NT2/D1 (cell line): ENCODE measurements at regions not wholly inside any gene's neighbourhood (a gene's known extent, or its start where the extent isn't known, plus 50 kb on each side); places are given as distances from the start of the nearest gene placed in this dataset.

ENCODE experiments used
- SUZ12 ChIP-seq: IDR thresholded peaks from 2 replicates; pipeline ENCODE4 v1.6.1; 2011; ENCODE audit not compliant: insufficient read length, insufficient read depth; ENCODE audit errors: extremely low read depth
- YY1 ChIP-seq: IDR thresholded peaks from 2 replicates; pipeline ENCODE4 v1.6.1; 2011; ENCODE audit not compliant: insufficient read length, insufficient read depth
- ZNF274 ChIP-seq: IDR thresholded peaks from 2 replicates; pipeline ENCODE4 v1.6.1; 2011; ENCODE audit warnings: mild to moderate bottlenecking, low read depth, low read length

DNA sequence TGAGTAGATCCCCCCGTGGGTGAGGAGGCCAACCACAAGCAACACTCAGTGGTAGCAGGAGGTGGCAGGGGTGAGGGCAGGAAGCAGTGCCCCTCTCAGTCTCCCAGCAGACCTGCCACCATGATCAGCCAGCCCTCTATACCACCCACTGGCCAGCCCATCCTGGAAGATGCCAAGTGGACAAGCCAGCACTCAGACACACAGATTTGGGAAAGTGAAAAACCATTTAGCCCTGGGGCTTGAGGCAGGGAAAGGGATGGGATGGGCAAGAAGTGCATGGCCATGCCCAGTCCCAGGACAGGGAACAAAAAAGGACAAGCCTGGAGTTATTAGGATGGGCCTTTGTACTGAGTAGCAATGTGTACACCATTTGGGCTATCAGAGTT, 76.9 kb downstream of the HFE start:
- no peak for TF ChIP-seq YY1
- no peak for TF ChIP-seq ZNF274
- TF ChIP-seq SUZ12: no peak
